KBM-7 (cell line): ENCODE measurements at regions not wholly inside any gene's neighbourhood (a gene's known extent, or its start where the extent isn't known, plus 50 kb on each side); places are given as distances from the start of the nearest gene placed in this dataset.

Experiments
- DNase-seq: peaks from one replicate; pipeline ENCODE4 v3.0.0-alpha.2; 2015
- in situ Hi-C: fragments of 300-500 bp; cut with MboI; formaldehyde crosslinking; loops from 2 replicates; pipeline ENCODE4 v1.14.3; 2020; ENCODE audit warnings: low sequenced_read_pairs, low pct_unique_long_range_greater_than_20kb, mixed read lengths

DNA sequence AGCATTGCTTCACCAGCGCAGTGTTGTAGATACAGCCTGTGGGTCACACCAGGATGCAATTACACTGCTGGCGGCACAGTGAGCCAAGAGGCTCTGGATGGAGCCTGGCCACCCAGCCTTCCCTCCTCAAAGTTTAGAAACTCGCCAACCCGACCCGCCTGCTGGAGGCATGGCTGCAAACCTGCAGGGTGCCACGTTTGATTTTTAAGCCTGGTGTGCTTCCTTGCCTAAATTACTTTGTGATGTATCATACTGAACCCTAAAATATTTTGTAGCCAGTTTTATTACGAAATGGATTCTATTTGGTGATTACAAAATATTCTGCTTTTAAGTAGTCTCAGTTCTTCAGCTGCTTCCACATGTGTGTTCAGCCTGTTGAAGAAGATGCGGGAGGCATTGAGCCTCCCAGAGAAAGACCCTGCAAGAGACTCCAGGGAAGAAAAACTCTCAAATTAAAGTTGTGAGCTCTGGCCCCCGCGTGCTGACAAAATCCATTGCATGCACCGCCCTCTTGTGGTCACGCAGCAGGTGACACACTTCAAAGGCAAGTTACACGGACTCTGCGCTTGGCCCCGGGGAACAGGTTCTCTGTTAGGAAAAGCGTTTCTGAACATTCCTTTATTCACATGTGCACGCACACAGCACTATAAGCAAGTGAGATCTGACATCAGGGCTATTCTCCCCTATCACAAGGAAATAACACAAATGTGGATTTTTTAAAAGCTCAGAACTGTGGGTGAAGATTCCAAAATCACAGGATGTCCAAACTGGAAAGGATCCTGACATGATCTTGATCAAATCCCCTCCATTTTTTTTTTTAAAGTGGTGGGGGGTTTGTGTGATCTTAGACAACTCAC lies 63.0 kb upstream of the TWIST2 start:
- in situ Hi-C loops, result loop anchor here (25.0 kb wide), 1 partner anchor 423 kb away; no protein-coding TSS in a partner anchor
- DNase-seq, result peak; percentile 52

DNA sequence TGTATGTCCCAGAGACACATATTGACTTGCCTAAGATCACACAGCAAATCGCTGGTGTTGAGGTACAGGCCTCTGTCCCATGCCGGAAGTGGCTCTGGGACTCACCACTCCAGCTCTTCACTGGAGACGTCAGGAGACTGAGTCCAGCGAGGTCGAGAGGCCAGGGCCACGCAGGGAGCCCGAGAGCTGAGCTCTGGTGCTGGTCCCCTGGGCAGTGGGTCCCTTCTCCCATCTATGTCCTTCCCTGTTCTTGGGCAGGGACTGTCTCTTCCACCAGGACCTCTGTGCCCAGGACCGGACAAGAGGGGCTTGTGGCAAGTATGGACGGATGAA lies 62.4 kb upstream of the TWIST2 start:
- in situ Hi-C loops, result loop anchor here (25.0 kb wide), 1 partner anchor 423 kb away; no protein-coding TSS in a partner anchor
- DNase-seq, result no peak

DNA sequence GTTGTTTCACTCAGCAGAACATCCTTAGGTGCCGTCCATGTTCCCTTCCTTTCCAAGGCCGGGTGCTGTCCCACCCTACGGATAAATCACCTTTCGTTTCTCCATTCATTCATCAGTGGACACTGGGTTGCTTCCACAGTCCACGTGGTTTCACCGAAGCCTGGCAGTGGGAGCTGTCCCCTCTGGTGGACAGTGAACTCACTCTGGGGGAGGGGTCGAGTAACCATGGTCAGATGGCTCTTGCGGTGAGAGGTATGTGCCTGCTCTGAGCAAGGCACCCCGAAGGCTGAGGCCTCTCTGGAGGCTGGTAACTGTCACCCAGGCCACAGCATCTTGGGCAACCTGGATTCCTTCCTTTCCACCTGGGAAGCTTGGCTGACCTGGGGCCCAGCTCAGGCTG lies 61.5 kb upstream of the TWIST2 start:
- DNase-seq, result no peak
- in situ Hi-C loops, result loop anchor here (25.0 kb wide), 1 partner anchor 424 kb away; no protein-coding TSS in a partner anchor

DNA sequence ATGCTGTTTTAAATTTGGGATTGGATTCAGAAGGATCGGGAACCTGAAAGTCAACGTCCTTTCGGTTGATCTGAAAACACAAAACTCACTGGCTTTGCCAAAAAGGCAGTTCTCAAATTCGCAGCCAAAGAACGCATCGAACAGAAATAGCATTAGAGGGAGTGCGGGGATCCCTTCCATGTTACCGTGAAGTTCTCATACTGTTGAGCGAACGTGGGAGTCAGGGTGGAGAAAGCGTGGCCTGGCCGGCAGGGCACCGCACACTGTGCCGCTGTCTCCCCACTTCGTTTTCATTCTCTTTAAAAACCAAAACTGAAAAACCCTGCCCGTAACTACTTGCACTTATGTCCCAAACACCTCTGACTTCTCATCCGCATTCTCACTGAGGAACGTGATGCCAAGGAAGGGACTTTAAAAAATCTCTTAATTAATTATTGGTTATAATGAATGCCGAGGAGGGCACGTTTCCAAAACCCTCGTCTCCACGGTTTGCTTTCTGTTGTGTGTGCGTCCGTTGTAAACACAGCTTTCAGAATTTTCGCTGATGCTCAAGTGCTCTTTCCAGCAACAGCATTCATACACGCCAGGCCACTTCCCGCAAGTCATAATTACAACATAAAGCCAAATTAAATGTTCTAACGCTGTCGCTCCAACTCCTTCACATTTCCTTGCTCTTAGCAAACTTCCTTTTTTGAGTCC lies 60.9 kb upstream of the TWIST2 start:
- DNase-seq, result no peak
- in situ Hi-C loops, result loop anchor here (25.0 kb wide), 1 partner anchor 425 kb away; no protein-coding TSS in a partner anchor

DNA sequence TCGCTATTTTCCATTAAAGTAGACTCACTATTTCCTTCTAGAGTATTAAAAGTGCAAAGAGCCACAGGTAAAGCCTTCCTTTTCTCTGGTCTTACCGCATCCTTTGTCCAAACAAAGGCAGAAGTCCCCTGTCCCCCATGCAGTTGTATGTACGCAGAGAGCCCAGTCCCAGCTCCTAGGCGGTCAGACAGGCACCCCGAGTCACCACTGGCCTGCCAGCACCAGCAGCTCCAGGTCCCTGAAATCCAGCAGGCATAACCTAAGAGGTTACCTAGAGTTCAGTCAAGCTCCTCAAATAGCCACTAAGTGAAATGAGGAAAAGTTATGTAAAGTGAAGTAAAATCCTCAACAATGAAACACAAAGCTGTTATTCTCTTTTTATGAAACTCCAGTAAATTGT lies 60.4 kb upstream of the TWIST2 start:
- in situ Hi-C loops, result loop anchor here (25.0 kb wide), 1 partner anchor 425 kb away; no protein-coding TSS in a partner anchor
- DNase-seq, result no peak

DNA sequence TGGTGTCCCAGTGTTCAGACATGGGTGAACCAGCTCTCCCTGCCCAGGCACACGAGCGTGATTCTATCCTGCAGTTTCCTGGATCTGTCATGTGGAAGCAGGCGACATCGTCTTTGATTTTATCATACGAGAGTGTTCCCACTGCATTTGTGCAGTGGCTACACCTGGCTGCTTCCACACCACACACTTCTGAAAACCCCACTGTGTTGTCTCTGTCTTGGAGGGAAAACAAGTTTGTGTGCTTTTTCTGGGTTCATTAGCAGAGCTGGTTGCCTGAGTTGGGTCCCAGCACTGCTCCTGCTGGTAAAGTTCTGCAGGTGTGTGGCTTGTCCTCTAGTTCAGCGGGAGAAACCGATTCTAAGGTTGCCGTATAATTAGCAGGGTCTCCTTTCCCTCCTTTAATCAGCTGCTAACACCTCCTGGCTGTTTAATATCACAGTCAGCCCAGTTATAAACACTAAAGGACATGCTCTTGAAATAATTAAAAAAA lies 58.5 kb upstream of the TWIST2 start:
- DNase-seq, result no peak
- in situ Hi-C loops, result loop anchor here (25.0 kb wide), 1 partner anchor 427 kb away; no protein-coding TSS in a partner anchor

DNA sequence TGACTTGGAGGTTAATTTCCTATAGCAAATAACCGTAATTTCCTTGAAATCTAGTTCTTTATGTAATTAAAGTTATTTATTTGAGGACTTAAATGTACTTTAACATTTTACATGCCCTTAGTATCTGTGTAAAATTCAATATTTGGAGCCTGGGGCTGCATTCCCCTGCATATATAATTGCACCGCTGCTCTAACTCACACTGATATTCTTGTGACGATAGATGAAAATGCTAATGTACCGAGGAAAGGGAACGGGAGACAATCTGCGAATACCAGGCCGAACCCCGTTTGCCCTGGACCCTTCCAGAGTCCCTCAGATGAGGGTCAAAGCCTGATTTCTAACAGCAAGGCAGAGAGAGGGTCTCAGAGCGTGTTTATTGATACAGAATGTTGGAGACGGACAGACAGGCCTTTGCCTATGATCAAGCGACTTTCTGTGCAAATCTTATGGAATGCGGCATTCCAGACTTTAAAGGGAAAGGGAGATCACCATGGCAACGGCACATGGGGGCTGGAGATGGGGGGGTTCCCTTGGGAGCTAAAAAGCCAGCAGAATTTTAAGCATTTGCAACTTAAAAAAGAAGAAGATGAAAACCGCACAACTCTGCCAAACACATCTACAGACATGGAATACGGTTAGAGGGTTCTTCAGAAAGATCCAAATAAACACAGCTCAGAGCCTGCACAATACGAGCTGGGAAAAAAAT lies 57.6 kb upstream of the TWIST2 start:
- in situ Hi-C loops, result loop anchor here (25.0 kb wide), 1 partner anchor 428 kb away; no protein-coding TSS in a partner anchor

DNA sequence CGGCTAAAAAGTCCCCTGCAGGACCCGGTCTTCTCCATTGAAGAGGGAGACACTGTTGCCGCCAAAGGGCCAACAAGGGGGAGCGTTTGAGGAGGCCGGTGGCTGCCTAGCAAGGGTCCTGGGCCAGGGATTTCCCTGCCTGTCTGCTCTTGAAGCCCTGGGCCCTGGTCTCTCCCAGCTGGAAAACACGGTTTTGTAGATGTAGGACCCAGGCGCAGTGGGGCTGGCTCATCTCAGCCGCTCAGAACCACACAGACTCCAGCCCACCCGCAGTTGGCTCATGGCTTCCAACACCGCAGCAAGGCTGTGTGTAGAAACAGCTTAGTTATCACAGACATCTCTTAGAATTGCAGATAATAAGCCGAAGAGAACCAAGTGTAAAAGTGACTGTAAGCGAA lies 57.1 kb upstream of the TWIST2 start:
- in situ Hi-C loops, result loop anchor here (25.0 kb wide), 1 partner anchor 429 kb away; no protein-coding TSS in a partner anchor
- no peak for DNase-seq

More for the DNA sequence above, 57.6 kb upstream of the TWIST2 start:
- no peak for DNase-seq

DNA sequence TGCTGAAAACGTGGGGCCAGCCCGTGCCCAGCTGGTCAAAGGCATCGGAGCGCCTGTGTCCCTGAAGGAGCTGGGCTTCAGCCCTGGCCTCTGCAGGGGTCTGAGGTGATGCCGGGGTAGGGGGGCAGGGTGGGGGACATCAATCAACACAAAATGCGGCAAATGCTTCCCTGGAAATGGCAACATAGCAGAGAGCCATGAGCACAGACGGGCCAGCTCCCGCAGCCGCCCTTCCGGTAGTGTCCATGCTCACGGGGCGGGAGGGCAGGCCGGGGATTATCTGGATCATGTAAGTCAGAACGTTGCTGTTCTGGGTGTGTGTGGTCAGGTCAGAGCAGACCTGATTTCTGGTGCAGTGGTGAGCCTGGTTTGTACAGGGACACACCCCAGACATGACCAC lies 56.5 kb upstream of the TWIST2 start:
- DNase-seq, result no peak
- in situ Hi-C loops, result loop anchor here (25.0 kb wide), 1 partner anchor 429 kb away; no protein-coding TSS in a partner anchor

DNA sequence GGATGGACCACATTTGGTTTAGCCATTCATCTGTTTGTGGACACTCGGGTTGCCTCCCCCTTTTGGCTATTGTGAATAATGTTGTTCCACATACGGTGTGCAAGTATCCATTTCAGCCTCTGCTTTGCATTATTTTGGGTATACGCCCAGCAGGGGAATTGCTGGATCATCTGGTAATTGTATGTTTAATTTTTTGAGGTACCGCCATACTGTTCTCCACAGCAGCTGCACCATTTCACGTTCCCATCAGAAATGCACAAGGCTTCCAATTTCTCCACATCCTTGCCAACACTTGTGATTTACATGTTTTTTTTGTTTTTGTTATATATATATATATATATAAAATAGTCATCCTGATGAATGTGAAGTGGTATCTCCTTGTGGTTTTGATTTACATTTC lies 54.6 kb upstream of the TWIST2 start:
- DNase-seq, result no peak
- in situ Hi-C loops, result loop anchor here (25.0 kb wide), 1 partner anchor 431 kb away; no protein-coding TSS in a partner anchor

DNA sequence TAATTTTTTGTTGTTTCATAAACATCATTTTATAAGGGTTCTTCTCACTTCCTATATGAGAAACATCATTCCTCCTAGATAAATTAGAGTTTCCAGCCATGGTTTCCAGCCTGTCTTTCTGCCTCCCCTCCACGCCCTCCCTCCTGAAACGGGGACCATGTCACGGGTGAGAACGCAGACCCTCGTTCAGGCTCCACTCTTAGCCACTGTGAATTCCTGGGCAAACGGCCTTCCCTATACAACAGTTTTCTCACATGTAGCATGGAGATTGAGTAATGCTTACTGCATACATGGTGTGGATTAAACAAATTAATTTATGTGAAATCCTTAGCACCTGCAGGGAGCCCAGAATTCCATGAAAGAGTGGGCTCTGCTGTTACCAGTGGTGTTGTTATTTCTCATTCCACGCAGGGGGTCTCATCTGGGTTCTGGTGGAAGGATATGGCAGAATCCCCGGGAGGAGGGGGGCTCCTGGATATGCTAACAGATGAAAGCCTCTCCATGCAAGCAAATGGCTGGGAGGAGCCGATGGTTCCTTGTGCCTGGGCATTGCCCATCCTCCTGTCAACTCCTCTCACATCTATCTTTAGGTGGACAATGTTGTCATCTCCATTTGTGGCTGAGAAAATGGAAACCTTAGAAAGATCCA lies 54.0 kb upstream of the TWIST2 start:
- in situ Hi-C loops, result loop anchor here (25.0 kb wide), 1 partner anchor 432 kb away; no protein-coding TSS in a partner anchor
- DNase-seq, result no peak

DNA sequence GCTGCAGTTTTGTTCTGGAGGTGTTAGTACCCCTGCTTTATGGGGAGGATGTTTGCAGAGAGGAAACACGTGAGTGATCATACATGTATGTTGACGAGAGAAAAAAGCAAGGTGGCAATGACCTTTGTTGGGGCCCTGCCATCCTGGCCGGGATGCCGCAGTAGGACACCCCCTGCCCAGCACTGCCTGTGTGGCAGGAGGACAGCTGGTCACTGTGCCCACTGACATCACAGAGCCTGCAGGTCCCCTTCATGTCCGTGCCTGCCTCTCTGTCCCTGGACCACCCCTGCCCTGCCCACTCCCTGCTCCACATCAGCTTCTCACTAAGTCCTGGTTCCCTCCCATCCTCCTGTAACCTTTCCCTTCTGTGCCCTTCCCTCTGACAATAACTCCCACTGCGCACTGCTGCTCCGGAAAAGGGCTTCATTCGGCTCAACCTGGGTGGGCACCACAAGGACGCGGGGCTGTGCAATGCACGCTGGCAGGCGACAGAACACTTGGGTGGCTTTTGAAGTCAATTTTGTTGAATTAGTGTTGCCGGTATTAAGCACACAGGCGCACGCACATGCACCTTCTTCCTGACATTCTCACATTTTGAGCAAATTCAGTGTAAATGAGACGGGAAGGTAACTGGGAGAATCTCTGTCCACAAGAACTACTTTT lies 51.5 kb upstream of the TWIST2 start:
- DNase-seq, result no peak
- in situ Hi-C loops, result loop anchor here (25.0 kb wide), 1 partner anchor 434 kb away; no protein-coding TSS in a partner anchor

DNA sequence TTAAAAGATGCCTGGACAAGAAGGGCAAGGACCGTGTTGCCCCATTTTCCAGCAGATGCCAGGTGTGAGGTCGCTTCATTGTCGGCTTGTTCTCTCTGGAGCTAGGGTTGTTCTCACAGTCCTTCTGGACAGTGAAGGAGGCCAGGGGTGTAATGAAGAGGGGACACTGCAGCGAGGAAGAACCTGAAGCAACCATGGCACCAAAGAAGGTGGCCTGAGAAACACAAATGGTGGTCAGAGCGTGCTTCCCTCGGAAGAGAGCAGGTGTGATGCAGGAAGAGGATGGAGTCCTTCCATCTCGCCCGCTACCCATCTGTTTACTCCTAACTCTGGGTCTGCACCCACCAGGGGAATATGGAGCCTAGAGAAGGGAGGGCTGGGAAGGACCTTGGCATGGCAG lies 50.3 kb upstream of the TWIST2 start:
- no peak for DNase-seq
- in situ Hi-C loops, result loop anchor here (25.0 kb wide), 1 partner anchor 435 kb away; no protein-coding TSS in a partner anchor
